GM19099 (cell line): ENCODE measurements at regions not wholly inside any gene's neighbourhood (a gene's known extent, or its start where the extent isn't known, plus 50 kb on each side); places are given as distances from the start of the nearest gene placed in this dataset.

Experiments used
- POLR2A ChIP-seq: IDR thresholded peaks from 3 replicates; pipeline ENCODE4 v1.6.1; 2011; ENCODE audit warnings: low read depth; ENCODE audit not compliant: insufficient read length; ENCODE audit errors: extremely low read depth

GRCh38 chr9:129230302-129230701 is 52.2 kb upstream of the IER5L start:
- TF ChIP-seq POLR2A, result no peak
